ENCODE measurements at regions not wholly inside any gene's neighbourhood (a gene's known extent, or its start where the extent isn't known, plus 50 kb on each side); places are given as distances from the start of the nearest gene placed in this dataset.
A peak's percentile ranks its signal among the peaks of the same experiment; 100 is the strongest.

DNA sequence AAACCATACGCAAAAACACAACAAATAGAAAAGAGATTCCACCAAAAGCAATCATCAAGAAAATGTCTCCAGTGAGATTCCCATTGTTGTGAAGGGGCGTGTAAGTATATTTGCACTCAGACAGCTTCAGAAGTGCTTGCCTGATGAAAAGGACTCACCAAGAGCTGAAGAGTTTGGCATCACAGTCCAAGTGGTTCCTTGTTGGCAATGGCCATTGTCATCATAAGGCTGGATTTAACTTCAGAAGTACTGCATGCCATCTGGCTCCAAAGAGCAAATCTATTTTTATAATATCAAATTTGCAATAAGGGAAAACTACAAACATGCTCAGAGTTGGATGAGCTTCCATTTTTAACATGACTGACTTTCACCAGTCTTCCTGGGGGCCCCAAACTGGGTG is 505.3 kb upstream of the NR2F2 start:
- H3K4me3 Mint-ChIP-seq, result no peak overlapping the region
- H3K27me3 Mint-ChIP-seq (ENCODE audit: low read depth in 3 of 3), result peaks cover 0 to 1% (median 0%) of the 10 kb centered on the region in 3 donors
- peaks cover 0 to 12% (median 0%) of the 10 kb centered on the region in 3 donors for H3K36me3 Mint-ChIP-seq
- H3K4me1 Mint-ChIP-seq, result no peaks in the 10 kb centered on the region
- no peaks in the 10 kb centered on the region for H3K9me3 Mint-ChIP-seq
- DNase-seq, result no peak
- H3K27ac Mint-ChIP-seq, result no peak overlapping the region

GRCh38 chr15:95825671-95826411 is 504.7 kb upstream of the NR2F2 start:
- H3K4me1 Mint-ChIP-seq, result no peaks in the 10 kb centered on the region
- H3K27me3 Mint-ChIP-seq (ENCODE audit: low read depth in 3 of 3), result peaks cover 0 to 3% (median 0%) of the 10 kb centered on the region in 3 donors
- H3K9me3 Mint-ChIP-seq, result no peaks in the 10 kb centered on the region
- H3K4me3 Mint-ChIP-seq, result no peak overlapping the region
- no peak overlapping the region for H3K27ac Mint-ChIP-seq
- H3K36me3 Mint-ChIP-seq, result peaks cover 0 to 12% (median 0%) of the 10 kb centered on the region in 3 donors
- no peak for DNase-seq

DNA sequence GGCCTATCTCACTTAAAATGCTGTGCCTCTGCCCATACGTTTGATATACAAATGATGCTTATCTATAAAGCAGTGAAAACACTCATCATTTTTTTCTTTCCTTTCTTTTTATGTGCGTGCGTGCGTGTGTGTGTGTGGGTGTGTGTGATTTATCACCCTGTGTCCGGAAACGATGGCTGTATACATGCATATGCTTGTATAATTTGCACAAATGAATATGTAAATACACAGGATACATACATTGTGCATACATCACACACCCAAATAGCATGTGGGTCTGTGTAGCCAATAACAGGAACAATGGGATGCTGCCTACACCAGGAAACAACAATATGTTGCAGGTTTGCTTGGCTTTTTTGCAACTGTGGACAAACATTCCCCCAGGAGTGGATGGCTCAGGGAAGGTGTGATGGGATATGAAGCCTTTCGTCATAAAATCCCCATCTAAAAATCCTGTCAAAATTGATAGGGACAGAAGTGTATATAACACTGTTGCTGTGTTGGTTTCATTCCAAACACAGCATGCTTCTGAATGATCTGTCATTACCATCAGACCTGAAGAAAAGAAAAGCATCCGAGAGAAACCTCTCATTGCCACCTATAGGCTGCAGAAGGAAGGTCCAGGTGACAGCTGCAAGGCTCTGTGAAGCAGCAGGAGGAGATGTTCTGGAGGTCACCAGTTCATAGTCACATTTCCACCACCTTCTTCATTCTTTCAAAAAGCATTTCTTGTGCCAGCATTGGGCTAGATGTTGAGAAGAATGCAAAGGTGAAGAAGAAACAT is 503.9 kb upstream of the NR2F2 start:
- DNase-seq, result peak in 1 of 3 donors; percentile 9
- no peak overlapping the region for H3K4me3 Mint-ChIP-seq

DNA sequence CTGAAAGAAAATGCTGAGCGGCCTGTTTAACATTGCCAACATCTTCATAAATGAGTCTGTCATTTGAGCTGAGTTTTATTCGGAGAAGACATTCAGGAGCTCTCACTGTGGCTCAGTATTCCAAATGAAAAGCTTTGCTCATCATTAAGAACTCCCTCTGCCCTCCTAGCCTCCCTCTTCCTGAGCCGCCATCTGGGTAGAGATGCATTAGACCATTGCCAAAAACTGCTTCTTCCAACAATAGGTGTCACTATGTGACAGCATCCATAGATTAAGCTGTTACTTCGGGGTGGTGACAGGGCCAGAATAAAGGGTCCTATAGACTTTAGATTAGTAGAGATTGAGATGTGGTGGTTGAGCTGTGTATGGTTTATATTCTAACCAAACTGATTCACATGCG is 501.4 kb upstream of the NR2F2 start:
- Mint-ChIP-seq H3K9me3 (no peaks in the 10 kb centered on the region), H3K36me3 (peaks cover 0 to 8% (median 0%) of the 10 kb centered on the region in 3 donors), H3K4me3 (no peak overlapping the region), H3K27me3 (ENCODE audit: low read depth in 3 of 3) (peaks cover 0 to 2% (median 0%) of the 10 kb centered on the region in 3 donors), H3K27ac (peak overlapping the region in 1 of 6 donors; percentile 43), H3K4me1 (no peaks in the 10 kb centered on the region)
- DNase-seq, result no peak

More for the DNA sequence above, 503.9 kb upstream of the NR2F2 start:
- no peaks in the 10 kb centered on the region for H3K9me3 Mint-ChIP-seq
- H3K36me3 Mint-ChIP-seq, result peaks cover 0 to 11% (median 0%) of the 10 kb centered on the region in 3 donors
- H3K27me3 Mint-ChIP-seq (ENCODE audit: low read depth in 3 of 3), result peaks cover 0 to 3% (median 0%) of the 10 kb centered on the region in 3 donors
- H3K4me1 Mint-ChIP-seq, result no peaks in the 10 kb centered on the region
- no peak overlapping the region for H3K27ac Mint-ChIP-seq

DNA sequence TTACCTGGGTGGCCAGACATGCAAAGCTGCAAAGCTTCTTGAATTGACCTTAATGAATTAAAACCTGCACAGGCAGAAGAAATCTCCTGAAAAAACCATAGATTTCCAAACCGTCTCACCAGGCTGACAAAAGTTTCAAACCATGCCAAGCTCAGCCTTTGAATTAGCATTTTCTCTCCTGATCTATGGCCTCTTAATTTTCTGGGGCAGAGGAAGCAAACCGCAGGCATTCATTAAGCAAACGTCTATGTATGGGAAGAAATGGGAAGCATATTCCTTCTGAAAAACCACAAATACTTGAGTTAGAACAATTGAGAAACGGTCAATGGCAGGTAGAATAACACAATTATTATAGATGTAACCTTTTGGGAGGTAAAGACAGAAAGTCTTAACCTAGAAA is 500.2 kb upstream of the NR2F2 start:
- no peak overlapping the region for H3K4me3 Mint-ChIP-seq
- peaks cover 0 to 8% (median 0%) of the 10 kb centered on the region in 3 donors for H3K36me3 Mint-ChIP-seq
- H3K4me1 Mint-ChIP-seq, result no peaks in the 10 kb centered on the region
- no peak overlapping the region for H3K27ac Mint-ChIP-seq
- H3K27me3 Mint-ChIP-seq (ENCODE audit: low read depth in 3 of 3), result peaks cover 0 to 4% (median 0%) of the 10 kb centered on the region in 3 donors
- no peak for DNase-seq
- no peaks in the 10 kb centered on the region for H3K9me3 Mint-ChIP-seq

- peaks cover 0 to 4% (median 0%) of the 10 kb centered on the region in 3 donors for H3K36me3 Mint-ChIP-seq
- no peak overlapping the region for H3K4me3 Mint-ChIP-seq
- H3K9me3 Mint-ChIP-seq, result no peaks in the 10 kb centered on the region
Measured at GRCh38 chr15:95832668-95833067, 497.8 kb upstream of the NR2F2 start.

GRCh38 chr15:95834028-95834804 is 496.3 kb upstream of the NR2F2 start:
- DNase-seq, result no peak
- Mint-ChIP-seq H3K9me3 (no peaks in the 10 kb centered on the region), H3K27me3 (ENCODE audit: low read depth in 3 of 3) (peaks cover 0 to 4% (median 0%) of the 10 kb centered on the region in 3 donors), H3K4me3 (no peak overlapping the region), H3K27ac (no peak overlapping the region), H3K36me3 (no peaks in the 10 kb centered on the region), H3K4me1 (peaks cover 11 to 12% of the 10 kb centered on the region in 2 donors)

More at GRCh38 chr15:95832668-95833067, 497.8 kb upstream of the NR2F2 start:
- Mint-ChIP-seq H3K27me3 (ENCODE audit: low read depth in 3 of 3) (peaks cover 0 to 4% (median 0%) of the 10 kb centered on the region in 3 donors), H3K4me1 (no peaks in the 10 kb centered on the region), H3K27ac (no peak overlapping the region)
- DNase-seq, result no peak

DNA sequence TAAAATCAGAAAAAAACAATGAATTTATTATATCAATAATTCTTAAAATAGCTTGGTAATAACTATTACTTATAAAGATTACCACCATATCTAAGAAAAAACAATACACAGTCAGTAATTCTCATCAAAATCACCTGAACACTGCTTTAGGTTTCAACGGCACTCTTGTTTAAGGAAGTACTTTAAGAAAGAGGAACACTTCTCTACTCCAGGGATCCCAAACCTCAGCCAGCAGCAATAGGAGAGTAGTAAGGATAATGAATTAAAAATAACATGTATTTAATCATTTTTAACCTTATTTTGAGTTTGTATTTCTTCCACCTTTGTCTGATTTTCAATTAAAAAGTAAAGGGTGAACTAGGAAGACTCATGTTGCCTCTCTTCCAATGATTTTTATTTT is 494.0 kb upstream of the NR2F2 start:
- no peaks in the 10 kb centered on the region for H3K9me3 Mint-ChIP-seq
- peaks cover 33 to 34% of the 10 kb centered on the region in 2 donors for H3K4me1 Mint-ChIP-seq
- no peak for DNase-seq
- H3K36me3 Mint-ChIP-seq, result no peaks in the 10 kb centered on the region
- no peak overlapping the region for H3K4me3 Mint-ChIP-seq
- H3K27ac Mint-ChIP-seq, result no peak overlapping the region
- H3K27me3 Mint-ChIP-seq (ENCODE audit: low read depth in 3 of 3), result peaks cover 0 to 2% (median 0%) of the 10 kb centered on the region in 3 donors

DNA sequence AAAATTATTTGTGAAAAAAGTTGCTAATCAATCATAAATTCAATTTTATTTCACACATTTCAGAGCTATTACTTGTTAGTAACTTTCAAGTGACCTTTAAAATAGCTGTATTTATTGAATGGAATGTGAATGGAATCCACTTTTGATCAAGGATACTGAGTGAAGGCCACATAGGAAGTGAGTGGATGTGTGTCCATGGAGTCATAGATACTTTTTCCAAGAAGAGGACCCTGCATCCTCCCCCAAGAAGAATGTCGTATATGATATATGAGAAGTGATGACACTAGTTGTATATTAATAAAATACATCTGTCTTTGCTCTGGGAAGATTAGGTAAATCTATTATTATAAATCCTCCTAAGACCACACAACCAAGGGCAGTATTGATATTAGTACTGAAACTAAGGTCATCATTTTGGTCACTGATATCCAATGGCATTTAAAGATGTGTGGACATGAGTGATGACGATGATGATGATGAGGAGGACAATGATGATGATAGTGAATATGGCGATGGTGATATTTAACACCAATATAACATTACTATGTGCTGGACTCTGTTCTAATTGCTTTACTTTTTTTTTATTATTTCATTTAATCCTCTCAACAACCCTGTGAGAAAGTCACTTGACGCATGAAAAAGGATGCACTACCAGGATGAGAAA is 493.0 kb upstream of the NR2F2 start:
- no peak overlapping the region for H3K4me3 Mint-ChIP-seq
- no peaks in the 10 kb centered on the region for H3K36me3 Mint-ChIP-seq
- peak overlapping the region in 3 of 6 donors; percentile 22 to 90 (median 36) for H3K27ac Mint-ChIP-seq
- DNase-seq, result no peak
- H3K27me3 Mint-ChIP-seq (ENCODE audit: low read depth in 3 of 3), result peaks cover 0 to 2% (median 0%) of the 10 kb centered on the region in 3 donors
- H3K4me1 Mint-ChIP-seq, result peaks cover 33 to 36% of the 10 kb centered on the region in 2 donors
- H3K9me3 Mint-ChIP-seq, result no peaks in the 10 kb centered on the region

DNA sequence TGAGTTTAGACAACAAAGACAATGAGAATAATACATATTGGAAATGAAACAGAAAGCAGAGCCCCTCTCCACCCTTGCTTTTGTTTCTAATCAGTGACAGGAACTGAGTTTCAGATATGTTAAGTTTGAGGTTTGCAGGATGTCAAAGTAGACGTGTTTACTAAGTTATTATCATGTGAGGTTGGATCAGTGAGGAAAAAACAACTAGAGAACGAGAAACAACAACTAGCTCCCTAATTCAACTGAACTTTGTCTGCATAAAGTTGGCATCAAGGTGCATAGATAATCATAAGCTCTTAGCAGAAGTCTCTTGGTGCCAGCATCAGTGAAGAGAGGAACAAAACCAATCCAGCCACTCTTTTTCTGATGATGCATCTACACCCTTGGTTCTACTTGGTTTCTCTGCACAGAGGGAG is 491.1 kb upstream of the NR2F2 start:
- H3K4me3 Mint-ChIP-seq, result peak overlapping the region; percentile 53 to 79 (median 70)
- peak; percentile 63 to 74 (median 70) for DNase-seq
- peaks cover 43 to 46% of the 10 kb centered on the region in 2 donors for H3K4me1 Mint-ChIP-seq
- no peaks in the 10 kb centered on the region for H3K36me3 Mint-ChIP-seq
- H3K27ac Mint-ChIP-seq, result peak overlapping the region; percentile 90 to 98 (median 96)
- H3K27me3 Mint-ChIP-seq (ENCODE audit: low read depth in 3 of 3), result peaks cover 0 to 2% (median 0%) of the 10 kb centered on the region in 3 donors
- H3K9me3 Mint-ChIP-seq, result no peaks in the 10 kb centered on the region

- Mint-ChIP-seq H3K9me3 (no peaks in the 10 kb centered on the region), H3K27ac (peak overlapping the region; percentile 90 to 98 (median 96)), H3K4me3 (peak overlapping the region; percentile 53 to 79 (median 70)), H3K36me3 (no peaks in the 10 kb centered on the region), H3K4me1 (peaks cover 43 to 46% of the 10 kb centered on the region in 2 donors), H3K27me3 (ENCODE audit: low read depth in 3 of 3) (no peaks in the 10 kb centered on the region)
- DNase-seq, result no peak
Measured at GRCh38 chr15:95840004-95840403, 490.5 kb upstream of the NR2F2 start.

- no peaks in the 10 kb centered on the region for H3K9me3 Mint-ChIP-seq
- peaks cover 43 to 46% of the 10 kb centered on the region in 2 donors for H3K4me1 Mint-ChIP-seq
- peak overlapping the region; percentile 90 to 98 (median 96) for H3K27ac Mint-ChIP-seq
- H3K36me3 Mint-ChIP-seq, result no peaks in the 10 kb centered on the region
- H3K4me3 Mint-ChIP-seq, result peak overlapping the region in 1 of 5 donors; percentile 9
- DNase-seq, result no peak
- no peaks in the 10 kb centered on the region for H3K27me3 Mint-ChIP-seq (ENCODE audit: low read depth in 3 of 3)
Measured at GRCh38 chr15:95840855-95841254, 489.6 kb upstream of the NR2F2 start.

DNA sequence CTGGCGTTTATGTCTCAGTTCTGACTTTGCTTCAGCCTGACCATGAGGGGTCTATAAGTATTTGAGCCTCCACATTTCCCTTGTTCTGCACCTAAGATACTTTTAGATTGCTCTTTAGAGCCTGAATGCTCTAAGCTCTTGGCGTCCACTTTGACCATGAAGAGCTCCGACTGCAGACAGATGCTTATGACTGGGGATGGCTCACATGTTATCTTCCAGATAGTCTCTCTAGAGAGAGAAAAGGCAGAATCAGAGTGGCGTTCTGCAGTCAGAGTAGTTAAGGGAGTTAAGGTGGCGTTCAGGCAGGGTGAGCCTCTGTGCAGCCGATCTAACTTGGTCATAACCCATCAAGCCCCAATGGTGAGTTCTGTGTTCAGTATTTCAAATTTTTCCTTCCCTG is 487.9 kb upstream of the NR2F2 start:
- Mint-ChIP-seq H3K36me3 (no peaks in the 10 kb centered on the region), H3K27me3 (ENCODE audit: low read depth in 3 of 3) (peaks cover 0 to 3% (median 0%) of the 10 kb centered on the region in 3 donors), H3K27ac (peak overlapping the region in 3 of 6 donors; percentile 39 to 53 (median 41)), H3K9me3 (no peaks in the 10 kb centered on the region), H3K4me1 (peaks cover 43 to 46% of the 10 kb centered on the region in 2 donors), H3K4me3 (no peak overlapping the region)
- no peak for DNase-seq

All from immature natural killer cell (primary cell).